IMR-90 (cell line): ENCODE measurements at regions not wholly inside any gene's neighbourhood (a gene's known extent, or its start where the extent isn't known, plus 50 kb on each side); places are given as distances from the start of the nearest gene placed in this dataset.

Experiments used
- ATAC-seq: fragments of 200-7000 bp; cut with Tn5 transposase; 2 replicates; pipeline ENCODE4 v1.9.1; 2020; ENCODE audit warnings: low read depth, mild to moderate bottlenecking, moderate library complexity
- BruUV-seq: library from RNA; stranded (reverse); fragments of 400-500 nt; replicated peaks from 2 replicates; lab custom pipeline; 2021; lab: Mats Ljungman, UMichigan
- CTCF ChIA-PET: fragments of 300-600 bp; formaldehyde crosslinking; extraction: SDS; loops from one replicate; lab custom pipeline; 2021; ENCODE audit warnings: antibody characterized with exemption; lab: Yijun Ruan, JAX
- POLR2A ChIA-PET: fragments of 300-600 bp; sonication (Branson Sonifier 250); formaldehyde crosslinking; loops from one replicate; lab custom pipeline; 2022; ENCODE audit warnings: antibody characterized with exemption; ENCODE audit not compliant: unreplicated experiment; lab: Charles Lee
- DNase-seq: peaks from one replicate; pipeline ENCODE4 v3.0.0; 2013
- H2AFZ ChIP-seq: replicated peaks from 2 replicates; pipeline ENCODE3; 2013; ENCODE audit warnings: low read length, mild to moderate bottlenecking; ENCODE audit not compliant: poor library complexity
- H2AK5ac ChIP-seq: 2 replicates; pipeline ENCODE4 v1.6.1; 2013; ENCODE audit warnings: low read depth, low read length, inconsistent platforms
- H2AK9ac ChIP-seq: replicated peaks from 2 replicates; pipeline ENCODE3; 2013; ENCODE audit warnings: mild to moderate bottlenecking, low read depth, low read length, moderate library complexity; ENCODE audit not compliant: poor library complexity
- H2BK120ac ChIP-seq: 2 replicates; pipeline ENCODE4 v1.6.1; 2013; ENCODE audit warnings: low read depth, low read length, inconsistent platforms
- H2BK15ac ChIP-seq: 3 replicates; pipeline ENCODE4 v1.6.1; 2013; ENCODE audit warnings: low read depth, low read length, inconsistent platforms
- H2BK20ac ChIP-seq: 2 replicates; pipeline ENCODE4 v1.6.1; 2013; ENCODE audit warnings: low read depth, mild to moderate bottlenecking, inconsistent platforms, low read length, moderate library complexity
- H2BK5ac ChIP-seq: 2 replicates; pipeline ENCODE4 v1.6.1; 2013; ENCODE audit warnings: mild to moderate bottlenecking, low read depth, low read length, inconsistent platforms; ENCODE audit not compliant: poor library complexity, severe bottlenecking
- H3K14ac ChIP-seq: replicated peaks from 2 replicates; pipeline ENCODE4 v1.6.1; 2013; ENCODE audit warnings: low read depth, low read length, inconsistent platforms
- H3K18ac ChIP-seq: 2 replicates; pipeline ENCODE4 v1.6.1; 2013; ENCODE audit warnings: low read depth, low read length, control low read depth
- H3K23ac ChIP-seq: 2 replicates; pipeline ENCODE4 v1.6.1; 2013; ENCODE audit warnings: low read depth, low read length, inconsistent platforms
- H3K27ac ChIP-seq: 2 replicates; pipeline ENCODE4 v1.5.1; 2013; ENCODE audit warnings: mild to moderate bottlenecking, control low read depth, low read length; ENCODE audit not compliant: insufficient read depth
- H3K27me3 ChIP-seq: 2 replicates; pipeline ENCODE4 v1.6.1; 2013; ENCODE audit warnings: low read length; ENCODE audit not compliant: control insufficient read depth, insufficient read depth
- H3K36me3 ChIP-seq: 2 replicates; pipeline ENCODE4 v1.6.1; 2013; ENCODE audit warnings: low read length, mixed read lengths; ENCODE audit not compliant: control insufficient read depth, insufficient read depth
- H3K4ac ChIP-seq: 2 replicates; pipeline ENCODE4 v1.6.1; 2013; ENCODE audit warnings: low read depth, low read length, inconsistent platforms
- H3K4me1 ChIP-seq: 2 replicates; pipeline ENCODE4 v1.6.1; 2013; ENCODE audit warnings: low read length, mixed read lengths; ENCODE audit not compliant: control insufficient read depth, insufficient read depth
- H3K4me2 ChIP-seq: 2 replicates; pipeline ENCODE4 v1.6.1; 2013; ENCODE audit warnings: low read depth, mild to moderate bottlenecking, control low read depth, low read length, moderate library complexity
- H3K4me3 ChIP-seq: 2 replicates; pipeline ENCODE4 v1.5.1; 2013; ENCODE audit warnings: low read depth, mild to moderate bottlenecking, control low read depth, low read length, moderate library complexity; ENCODE audit not compliant: insufficient read depth
- H3K56ac ChIP-seq: 2 replicates; pipeline ENCODE4 v1.6.1; 2013; ENCODE audit warnings: low read length, inconsistent platforms; ENCODE audit not compliant: insufficient read depth; ENCODE audit errors: extremely low read depth
- H3K79me1 ChIP-seq, 2 experiments: 2 replicates each; pipeline ENCODE4 v1.6.1; 2013; ENCODE audit warnings: low read length in 2 of 2, inconsistent platforms in 1 of 2, low read depth in 1 of 2
- H3K9ac ChIP-seq: 2 replicates; pipeline ENCODE4 v1.6.1; 2013; ENCODE audit warnings: low read depth, low read length, control low read depth
- H3K9me1 ChIP-seq: 2 replicates; pipeline ENCODE4 v1.6.1; 2013; ENCODE audit warnings: low read length, inconsistent platforms; ENCODE audit not compliant: insufficient read depth
- H3K9me3 ChIP-seq: 2 replicates; pipeline ENCODE4 v1.6.1; 2013; ENCODE audit warnings: low read length; ENCODE audit not compliant: control insufficient read depth, insufficient read depth
- H4K20me1 ChIP-seq: 2 replicates; pipeline ENCODE4 v1.6.1; 2013; ENCODE audit warnings: low read length, inconsistent platforms; ENCODE audit not compliant: insufficient read depth
- H4K5ac ChIP-seq: 2 replicates; pipeline ENCODE4 v1.6.1; 2013; ENCODE audit warnings: mild to moderate bottlenecking, low read depth, low read length, control low read depth
- H4K8ac ChIP-seq, 2 experiments: 2 replicates each; pipeline ENCODE4 v1.6.1; 2013; ENCODE audit warnings: low read depth in 2 of 2, low read length in 2 of 2, control low read depth in 1 of 2, inconsistent platforms in 1 of 2
- H4K91ac ChIP-seq: 2 replicates; pipeline ENCODE4 v1.6.1; 2013; ENCODE audit warnings: low read depth, low read length, inconsistent platforms; ENCODE audit not compliant: insufficient read depth
- MAFK ChIP-seq: IDR thresholded peaks from 2 replicates; pipeline ENCODE4 v1.6.1; 2012; ENCODE audit warnings: low read depth, low read length, improper control_type of control experiment
- MAZ ChIP-seq: IDR thresholded peaks from 2 replicates; pipeline ENCODE4 v1.6.1; 2012; ENCODE audit warnings: low read depth, mild to moderate bottlenecking, low read length, improper control_type of control experiment, moderate library complexity, borderline replicate concordance
- NFE2L2 ChIP-seq: fragments of 150-350 bp; IDR thresholded peaks from 2 replicates; pipeline ENCODE4 v1.6.1; 2016; ENCODE audit warnings: low read depth, mild to moderate bottlenecking, low read length
- WGBS, 2 experiments: methylation state at CpG; one replicate each; pipeline versions ENCODE4 v1.1.5 to v1.1.7; 2013; ENCODE audit warnings: missing lambda C conversion rate in 2 of 2; ENCODE audit not compliant: insufficient read length in 1 of 2; ENCODE audit errors: extremely low coverage in 2 of 2; 5-methylcytosine and 5-hydroxymethylcytosine counted together
- dilution Hi-C: fragments of 300-500 bp; cut with HindIII; formaldehyde crosslinking; loops from one replicate; pipeline ENCODE4 v1.14.3; 2018; ENCODE audit warnings: low sequenced_read_pairs; ENCODE audit not compliant: unreplicated experiment
- in situ Hi-C: fragments of 300-500 bp; cut with MboI; formaldehyde crosslinking; loops from 3 replicates; pipeline ENCODE4 v1.14.3; 2019; ENCODE audit warnings: low sequenced_read_pairs, inconsistent platforms, mixed read lengths
- intact Hi-C: fragments of 100-400 bp; cut with micrococcal nuclease; formaldehyde crosslinking; loops from 2 replicates; pipeline ENCODE4 v1.10.0; 2022

DNA sequence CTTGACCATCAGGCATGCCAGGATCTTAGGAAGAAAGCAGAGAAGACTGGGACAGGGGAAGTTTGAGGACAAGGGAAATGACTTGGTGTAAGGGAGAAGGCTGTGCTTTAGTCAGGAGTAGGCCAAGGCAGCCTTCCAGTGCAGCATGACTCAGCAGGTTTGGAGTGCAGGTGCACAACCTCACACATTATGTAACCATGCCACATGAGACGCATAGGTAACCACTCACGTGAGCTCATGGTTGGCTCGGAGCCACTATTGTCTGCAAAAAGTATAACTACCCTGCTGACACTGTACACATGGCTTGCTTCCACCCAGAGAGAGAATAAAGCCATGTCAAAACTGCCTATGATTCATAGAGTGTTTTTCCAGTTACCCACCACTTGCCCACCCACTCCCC is 715.9 kb downstream of the SMARCA1 start:
- no peak overlapping the region for H3K4me2 ChIP-seq
- no peak overlapping the region for H3K14ac ChIP-seq
- H3K27ac ChIP-seq = no peak overlapping the region
- ATAC-seq (no peak), DNase-seq (no peak)
- intact Hi-C loops (no loop called here), in situ Hi-C loops (no loop called here), dilution Hi-C loops (no loop called here)
- no TSS peak for BruUV-seq
- H2BK120ac ChIP-seq = no peak overlapping the region
- no peak overlapping the region for H3K9ac ChIP-seq
- H2AK5ac ChIP-seq = no peak overlapping the region
- H3K27me3 ChIP-seq = no peaks in the 10 kb centered on the region
- no peak overlapping the region for H4K8ac ChIP-seq
- H3K9me3 ChIP-seq = peaks cover 3% of the 10 kb centered on the region; the same call in 1 of the 2 replicates
- no peak overlapping the region for H2BK5ac ChIP-seq
- H3K56ac ChIP-seq = no peak overlapping the region
- H3K9me1 ChIP-seq = no peaks in the 10 kb centered on the region
- no peak overlapping the region for H2AFZ ChIP-seq
- no peak overlapping the region for H2AK9ac ChIP-seq
- no peak overlapping the region for H2BK20ac ChIP-seq
- H3K4ac ChIP-seq = no peak overlapping the region
- H3K36me3 ChIP-seq = no peaks in the 10 kb centered on the region
- H4K20me1 ChIP-seq = no peaks in the 10 kb centered on the region
- H3K18ac ChIP-seq = no peak overlapping the region
- TF ChIP-seq MAZ (no peak), MAFK (no peak), NFE2L2 (peak; percentile 56)
- H4K91ac ChIP-seq = no peak overlapping the region
- no CpG with 5 or more reads among the region's 3 CpGs for WGBS, 2 experiments
- H3K4me3 ChIP-seq = no peak overlapping the region
- no peaks in the 10 kb centered on the region for H3K4me1 ChIP-seq
- ChIA-PET CTCF (no interaction called here), POLR2A (no interaction called here)
- H4K5ac ChIP-seq = no peak overlapping the region
- no peaks in the 10 kb centered on the region for H3K79me1 ChIP-seq
- no peak overlapping the region for H2BK15ac ChIP-seq
- no peak overlapping the region for H3K23ac ChIP-seq
